ENCODE measurements at regions not wholly inside any gene's neighbourhood (a gene's known extent, or its start where the extent isn't known, plus 50 kb on each side); places are given as distances from the start of the nearest gene placed in this dataset.
A peak's percentile ranks its signal among the peaks of the same experiment; 100 is the strongest.

DNA sequence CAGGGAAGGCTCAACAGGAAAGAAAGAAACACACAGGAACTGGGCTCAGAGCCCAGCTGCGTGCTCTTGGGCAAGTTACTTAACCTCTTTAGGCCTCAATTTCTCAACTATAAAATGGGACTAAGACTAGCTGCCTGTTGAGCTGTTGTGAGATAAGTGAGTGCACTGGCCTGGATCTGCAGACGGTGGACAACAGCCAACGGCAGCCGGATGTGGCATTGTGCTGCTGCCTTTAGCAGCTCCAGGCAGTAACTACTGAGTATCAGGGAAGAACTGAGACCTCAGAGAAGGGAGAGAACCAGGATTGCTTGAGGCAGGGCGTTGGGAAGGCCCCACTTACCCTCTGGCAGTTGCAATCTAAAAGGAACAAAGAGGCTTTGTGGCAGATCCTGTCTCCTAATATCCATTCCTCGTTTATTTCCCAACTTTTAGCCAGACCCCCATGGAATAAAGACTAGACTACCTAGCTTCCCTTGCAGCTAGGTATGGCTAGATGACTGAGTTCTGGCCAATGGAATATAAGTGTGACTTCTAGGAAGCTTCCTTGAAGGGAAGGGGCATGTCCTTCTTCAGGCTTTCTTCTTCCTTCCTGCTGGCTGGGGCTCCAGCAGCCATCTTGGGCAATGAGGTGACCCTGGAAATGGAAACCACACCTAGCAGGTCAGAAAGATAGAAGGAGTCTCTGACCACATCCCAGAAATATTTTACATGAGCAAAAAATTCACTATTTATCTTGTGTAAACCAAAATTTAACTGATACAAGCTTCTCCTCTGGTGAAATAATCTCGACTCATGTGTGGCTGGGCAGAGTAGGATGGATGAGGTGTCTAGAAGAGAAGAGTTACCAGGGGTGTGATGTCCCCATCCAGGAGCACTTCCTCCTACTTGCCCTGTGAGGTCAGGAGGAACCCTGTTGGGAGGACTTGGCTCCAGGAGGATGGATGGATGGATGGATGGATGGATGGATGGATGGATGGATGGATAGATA is 67.6 kb downstream of the MRPL14 start:
- TF ChIP-seq, protein P1, sequence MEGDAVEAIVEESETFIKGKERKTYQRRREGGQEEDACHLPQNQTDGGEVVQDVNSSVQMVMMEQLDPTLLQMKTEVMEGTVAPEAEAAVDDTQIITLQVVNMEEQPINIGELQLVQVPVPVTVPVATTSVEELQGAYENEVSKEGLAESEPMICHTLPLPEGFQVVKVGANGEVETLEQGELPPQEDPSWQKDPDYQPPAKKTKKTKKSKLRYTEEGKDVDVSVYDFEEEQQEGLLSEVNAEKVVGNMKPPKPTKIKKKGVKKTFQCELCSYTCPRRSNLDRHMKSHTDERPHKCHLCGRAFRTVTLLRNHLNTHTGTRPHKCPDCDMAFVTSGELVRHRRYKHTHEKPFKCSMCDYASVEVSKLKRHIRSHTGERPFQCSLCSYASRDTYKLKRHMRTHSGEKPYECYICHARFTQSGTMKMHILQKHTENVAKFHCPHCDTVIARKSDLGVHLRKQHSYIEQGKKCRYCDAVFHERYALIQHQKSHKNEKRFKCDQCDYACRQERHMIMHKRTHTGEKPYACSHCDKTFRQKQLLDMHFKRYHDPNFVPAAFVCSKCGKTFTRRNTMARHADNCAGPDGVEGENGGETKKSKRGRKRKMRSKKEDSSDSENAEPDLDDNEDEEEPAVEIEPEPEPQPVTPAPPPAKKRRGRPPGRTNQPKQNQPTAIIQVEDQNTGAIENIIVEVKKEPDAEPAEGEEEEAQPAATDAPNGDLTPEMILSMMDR (IDR thresholded peaks at IDR 0.05), result no peak
- Histone ChIP-seq H3K36me3 (no peaks in the 10 kb centered on the region), H3K27ac (peak overlapping the region; percentile 83 to 90), H3K9me3 (no peaks in the 10 kb centered on the region), H3K27me3 (replicated peaks; ENCODE audit: insufficient read depth) (no peaks in the 10 kb centered on the region), H3K4me3 (peak overlapping the region; percentile 56), H3K4me1 (ENCODE audit: control insufficient read depth in 1 of 2, low read depth in 2 of 2) (peaks cover 35 to 75% of the 10 kb centered on the region in 2 donors)
- DNase-seq (ENCODE audit: low spot score) (no peak), ATAC-seq (ENCODE audit: insufficient number of reproducible peaks, low FRiP score, low read depth) (no peak)

DNA sequence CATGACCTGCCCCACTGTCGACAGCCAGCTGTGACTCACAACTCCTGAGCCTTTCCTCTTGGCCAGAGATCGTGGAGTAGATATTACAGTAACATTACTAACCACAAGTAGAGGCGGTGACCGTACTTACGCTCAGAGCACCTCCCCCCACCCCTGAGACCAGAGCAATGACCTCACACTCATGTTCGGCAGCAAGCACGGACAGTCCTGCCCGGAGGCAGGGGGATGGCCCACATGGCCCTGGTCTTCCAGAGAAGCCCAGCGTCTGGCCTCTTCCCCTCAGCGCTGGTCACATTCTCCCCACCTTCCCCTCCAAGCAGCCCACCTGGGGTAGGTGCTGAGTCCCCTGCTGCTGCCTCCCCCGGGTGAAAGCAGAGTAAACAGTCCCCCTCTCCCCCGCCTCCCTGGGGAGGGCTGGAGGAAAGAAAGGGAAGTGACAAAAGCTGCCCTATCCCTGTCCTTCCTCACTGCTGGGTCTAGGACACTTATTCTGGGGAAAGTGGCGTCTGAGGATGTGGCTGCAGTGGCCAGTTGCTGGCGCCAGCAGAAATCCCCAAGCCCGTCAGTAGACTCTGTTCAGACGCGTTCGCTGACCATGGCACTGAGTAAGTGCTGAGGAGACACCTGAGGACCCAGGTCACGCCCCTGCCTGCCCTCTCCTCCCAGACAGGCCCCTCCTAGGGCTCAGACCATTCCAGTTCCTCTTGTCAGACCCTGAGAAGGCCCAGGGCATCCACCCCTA is 68.5 kb downstream of the MRPL14 start:
- peak; percentile 84 for ATAC-seq (ENCODE audit: insufficient number of reproducible peaks, low FRiP score, low read depth)
- TF ChIP-seq, protein P1 (IDR thresholded peaks at IDR 0.05), result no peak
- peak; percentile 84 for DNase-seq (ENCODE audit: low spot score)
- H3K4me1 ChIP-seq (ENCODE audit: control insufficient read depth in 1 of 2, low read depth in 2 of 2), result peaks cover 35 to 71% of the 10 kb centered on the region in 2 donors
- H3K4me3 ChIP-seq, result peak overlapping the region; percentile 56
- peak overlapping the region; percentile 83 to 90 for H3K27ac ChIP-seq
- H3K9me3 ChIP-seq, result no peaks in the 10 kb centered on the region
- no peaks in the 10 kb centered on the region for H3K27me3 ChIP-seq (replicated peaks; ENCODE audit: insufficient read depth)
- no peaks in the 10 kb centered on the region for H3K36me3 ChIP-seq

DNA sequence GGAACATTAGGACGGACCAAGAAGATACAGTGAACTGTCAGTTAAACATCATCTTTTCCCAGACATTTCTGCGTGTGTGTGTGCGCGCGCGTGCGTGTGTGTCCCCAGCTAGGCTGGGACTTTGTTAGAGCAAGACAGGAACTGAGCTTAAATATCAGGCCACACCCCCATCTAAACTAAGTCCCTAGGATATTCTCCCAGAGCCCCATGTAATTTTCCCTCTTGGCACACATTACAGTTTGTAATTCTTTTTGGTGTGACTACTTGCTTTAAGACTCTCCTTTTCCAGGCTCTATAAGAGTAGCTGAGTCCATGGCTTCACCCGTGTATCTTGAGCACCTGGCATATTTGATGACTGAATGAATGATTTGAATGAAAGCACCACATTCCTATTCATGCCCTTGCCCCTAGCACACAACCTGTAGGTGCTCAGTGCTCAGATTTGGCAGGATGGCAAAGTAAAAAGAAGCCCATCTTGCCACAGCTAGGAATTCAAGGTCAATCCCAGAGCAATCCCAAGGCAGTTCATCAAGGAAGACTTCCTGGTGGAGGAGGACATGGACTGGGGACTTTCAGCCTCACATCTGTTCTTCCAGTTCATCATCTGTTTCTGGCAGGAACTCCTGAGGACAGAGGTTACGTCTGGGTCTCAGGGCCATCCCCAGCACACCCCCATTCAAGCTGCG is 69.2 kb downstream of the MRPL14 start:
- Histone ChIP-seq H3K4me1 (ENCODE audit: control insufficient read depth in 1 of 2, low read depth in 2 of 2) (peaks cover 35 to 64% of the 10 kb centered on the region in 2 donors), H3K27me3 (replicated peaks; ENCODE audit: insufficient read depth) (no peaks in the 10 kb centered on the region), H3K9me3 (no peaks in the 10 kb centered on the region), H3K4me3 (no peak overlapping the region), H3K36me3 (no peaks in the 10 kb centered on the region), H3K27ac (peak overlapping the region; percentile 83 to 90)
- TF ChIP-seq, protein P1 (IDR thresholded peaks at IDR 0.05), result no peak
- no peak for DNase-seq (ENCODE audit: low spot score)
- no peak for ATAC-seq (ENCODE audit: insufficient number of reproducible peaks, low FRiP score, low read depth)

GRCh38 chr6:44057238-44057930 is 69.9 kb downstream of the MRPL14 start:
- no peak overlapping the region for H3K4me3 ChIP-seq
- no peaks in the 10 kb centered on the region for H3K27me3 ChIP-seq (replicated peaks; ENCODE audit: insufficient read depth)
- H3K27ac ChIP-seq, result peak overlapping the region; percentile 83 to 90
- no peaks in the 10 kb centered on the region for H3K9me3 ChIP-seq
- ATAC-seq (ENCODE audit: insufficient number of reproducible peaks, low FRiP score, low read depth) (no peak), DNase-seq (ENCODE audit: low spot score) (no peak)
- TF ChIP-seq, protein P1 (IDR thresholded peaks at IDR 0.05), result no peak
- no peaks in the 10 kb centered on the region for H3K36me3 ChIP-seq
- H3K4me1 ChIP-seq (ENCODE audit: control insufficient read depth in 1 of 2, low read depth in 2 of 2), result peaks cover 30 to 58% of the 10 kb centered on the region in 2 donors
